Activated CD4-positive, alpha-beta T cell treated with anti-CD3 and anti-CD28 coated beads, Interleukin-2, amount 50 U/mL, for 4 hours (primary cell): ENCODE measurements at regions not wholly inside any gene's neighbourhood (a gene's known extent, or its start where the extent isn't known, plus 50 kb on each side); places are given as distances from the start of the nearest gene placed in this dataset.

Experiments
- DNase-seq, 2 experiments: peaks; one replicate each; pipeline ENCODE4 v3.0.0-alpha.2; 2020

GRCh38 chr14:98944989-98945388, 327.0 kb downstream of the BCL11B start:
- DNase-seq = no peak

GRCh38 chr14:98945611-98946570, 326.1 kb downstream of the BCL11B start:
- no peak for DNase-seq

GRCh38 chr14:98946940-98947339, 325.1 kb downstream of the BCL11B start:
- no peak for DNase-seq

GRCh38 chr14:98947911-98948595, 323.9 kb downstream of the BCL11B start:
- no peak for DNase-seq

DNA sequence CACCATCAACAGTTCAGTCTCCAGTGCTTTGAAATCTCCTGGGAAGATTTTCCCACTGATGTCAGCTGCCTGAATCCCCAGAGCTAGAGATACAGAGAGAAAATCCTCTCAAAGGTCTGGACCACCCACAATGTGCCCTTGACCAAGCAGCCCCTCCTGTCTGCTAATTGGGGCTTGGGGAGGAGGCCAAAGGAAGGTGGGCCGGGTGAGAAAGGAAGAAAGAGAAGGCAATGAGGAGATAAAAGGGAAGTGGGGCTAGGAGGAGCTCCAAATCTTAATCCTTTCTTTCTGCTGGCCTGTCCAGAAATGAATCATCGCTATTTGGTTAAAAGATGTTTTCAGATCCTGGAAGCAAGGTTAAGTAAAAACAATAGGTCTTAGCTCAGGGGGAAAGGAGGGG, 322.9 kb downstream of the BCL11B start:
- DNase-seq = no peak

GRCh38 chr14:98949481-98950135, 322.4 kb downstream of the BCL11B start:
- DNase-seq = no peak

- no peak for DNase-seq
Measured at GRCh38 chr14:98950353-98950895, 321.6 kb downstream of the BCL11B start.

DNA sequence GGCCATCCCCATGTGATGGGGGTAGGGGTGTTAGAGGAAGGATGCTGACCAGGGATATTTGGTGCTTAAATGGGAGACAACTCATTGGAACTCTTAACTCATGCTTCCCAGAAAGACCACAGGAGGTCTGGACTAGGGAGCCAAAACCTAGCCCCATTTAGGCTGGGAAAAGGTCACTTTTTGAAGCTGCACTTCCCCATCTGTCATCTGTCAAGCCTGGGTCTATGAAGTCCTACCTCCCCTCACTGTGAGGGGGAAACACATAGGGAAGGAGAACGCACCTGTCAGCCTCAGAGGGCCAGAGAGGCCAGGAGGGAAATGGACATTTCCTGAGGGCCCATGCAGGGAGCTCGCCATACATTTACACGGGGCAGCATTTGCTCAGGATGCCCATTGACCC, 321.0 kb downstream of the BCL11B start:
- no peak for DNase-seq

DNA sequence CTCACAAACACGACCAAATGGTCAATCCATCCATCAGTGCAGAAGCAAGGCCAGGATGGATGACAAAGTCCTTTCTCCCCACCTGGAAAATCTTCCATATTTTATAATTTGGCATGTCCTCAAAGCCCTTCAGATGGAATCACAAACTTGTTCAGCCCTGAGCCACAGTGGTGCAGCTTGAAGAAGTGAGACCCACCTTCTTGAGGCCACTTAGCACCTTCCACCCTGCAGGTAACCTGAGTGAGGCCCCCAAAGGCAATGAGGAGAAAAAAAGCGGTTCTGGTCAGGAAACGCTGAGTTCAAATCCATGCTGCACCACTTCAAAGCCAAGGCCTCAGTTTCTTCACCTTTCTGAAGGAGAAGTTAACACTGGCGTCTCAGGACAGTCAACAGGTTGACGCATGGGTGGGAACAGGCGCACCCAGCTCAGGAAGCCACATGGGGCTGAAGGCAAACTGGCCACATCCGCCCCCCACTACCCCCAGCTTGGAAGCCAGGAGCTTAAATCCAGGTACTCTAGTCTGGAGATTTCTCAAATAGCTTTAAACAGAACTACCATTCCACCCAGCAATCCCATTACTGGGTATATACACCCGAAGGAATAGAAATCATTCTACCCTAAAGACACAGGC, 320.4 kb downstream of the BCL11B start:
- DNase-seq = no peak

DNA sequence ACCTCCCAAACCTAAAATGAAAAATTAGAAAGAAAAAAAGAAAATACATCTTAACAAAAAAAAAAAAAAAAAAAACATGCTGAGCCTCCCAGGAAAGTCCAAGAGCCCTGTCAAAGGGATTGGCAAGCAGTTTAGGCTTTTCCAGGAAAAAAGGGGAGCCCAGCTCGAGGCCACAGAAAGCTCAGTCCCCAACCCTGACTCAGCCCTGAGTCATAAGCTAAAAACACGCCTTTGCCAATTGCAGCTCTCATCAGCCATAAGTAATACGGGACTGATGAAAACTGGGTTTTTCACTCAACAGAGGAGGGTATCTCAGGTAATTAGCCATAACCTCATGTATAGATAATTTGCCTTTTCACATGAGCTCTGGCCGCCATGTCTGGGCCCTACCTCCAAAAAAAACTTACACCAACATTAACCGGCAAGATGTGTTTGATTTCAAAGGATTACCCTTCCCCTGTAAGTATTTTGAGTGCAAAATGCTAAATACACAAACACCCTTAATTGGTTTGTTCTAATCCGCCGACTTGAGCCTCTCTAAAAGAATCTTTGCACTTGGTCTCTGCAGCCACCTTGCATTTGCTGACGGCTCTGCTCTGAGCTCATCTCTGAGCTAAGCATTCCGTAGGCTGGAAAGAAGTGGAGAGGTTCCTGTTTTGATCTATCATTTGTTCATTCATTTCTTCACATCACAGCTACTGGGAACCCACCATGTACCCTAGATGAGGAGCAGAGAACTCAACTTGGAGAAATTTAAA, 319.2 kb downstream of the BCL11B start:
- no peak for DNase-seq

DNA sequence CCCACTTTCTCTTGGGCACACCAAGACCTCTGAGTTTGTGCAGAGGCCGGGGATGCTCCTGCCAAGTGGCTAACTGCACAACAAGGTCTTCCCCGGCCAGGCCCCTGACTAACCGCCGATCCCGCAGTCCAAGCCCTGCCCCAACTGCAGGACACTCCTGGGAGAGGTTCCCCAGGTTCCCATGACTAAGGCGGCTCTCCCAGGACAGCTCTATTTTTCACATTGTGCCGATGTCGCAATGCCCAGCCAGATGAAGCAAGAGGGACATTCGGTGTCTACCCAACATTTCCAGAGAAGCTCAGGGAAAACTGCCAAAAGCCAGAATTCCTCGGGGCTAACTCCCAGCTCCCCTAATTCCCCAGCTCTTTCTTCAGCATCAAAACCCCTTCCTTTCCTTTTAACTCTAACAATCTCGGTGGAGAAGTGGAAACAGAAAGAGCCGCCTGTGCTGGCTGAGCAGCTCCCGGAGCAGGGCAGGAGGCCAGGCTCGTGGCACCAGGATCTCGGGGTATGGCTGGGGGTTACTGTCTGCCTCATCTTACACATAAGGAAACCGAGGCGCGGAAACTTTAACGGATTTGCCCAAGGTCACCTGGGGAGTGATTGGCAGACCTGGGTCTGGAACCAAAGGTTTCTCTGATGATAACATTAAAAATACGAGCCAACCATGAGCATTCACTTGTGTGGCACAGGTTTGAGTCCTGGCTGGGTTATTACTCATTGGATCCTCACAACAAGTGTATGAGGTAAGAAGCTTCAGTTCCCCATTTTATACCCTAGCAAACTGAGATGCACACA, 318.2 kb downstream of the BCL11B start:
- DNase-seq = no peak

- DNase-seq = no peak
Measured at GRCh38 chr14:98954349-98955000, 317.5 kb downstream of the BCL11B start.

GRCh38 chr14:98955036-98955740, 316.8 kb downstream of the BCL11B start:
- DNase-seq = no peak

DNA sequence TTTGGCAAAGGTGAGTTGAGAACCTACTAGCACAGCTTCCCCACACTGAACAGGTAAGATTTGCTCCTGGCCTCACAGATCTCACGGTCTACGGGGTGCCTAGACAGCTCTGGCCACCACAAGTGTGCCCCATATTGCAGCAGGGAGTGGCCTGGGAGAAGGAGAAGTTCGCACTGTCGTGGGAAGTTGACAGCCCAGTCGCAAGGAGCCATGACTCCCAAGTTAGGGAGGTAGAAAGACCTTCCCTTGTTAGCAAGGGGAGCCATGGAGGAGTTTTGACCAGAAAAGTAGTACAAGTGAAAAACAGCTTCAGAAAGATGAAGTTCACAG, 316.3 kb downstream of the BCL11B start:
- no peak for DNase-seq

DNA sequence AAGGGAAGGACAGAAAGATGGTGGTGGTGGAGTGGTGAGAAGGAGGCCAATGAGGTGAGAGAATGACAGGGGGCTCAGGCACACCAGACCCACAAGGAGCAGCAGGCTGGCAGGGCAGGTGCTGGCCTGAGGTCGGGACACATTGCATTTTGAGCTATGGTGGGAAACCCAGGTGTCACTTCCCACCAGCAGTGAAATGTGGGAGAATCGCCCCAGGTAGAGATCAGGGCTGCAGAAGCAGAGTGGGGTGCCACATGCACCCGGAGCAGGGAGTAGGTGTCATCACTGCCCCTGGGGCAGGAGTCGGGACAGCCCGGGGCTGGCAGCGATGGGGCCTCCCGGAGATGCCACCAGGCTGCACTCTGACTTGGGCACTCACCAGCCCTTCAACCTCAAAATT, 315.8 kb downstream of the BCL11B start:
- DNase-seq = no peak

DNA sequence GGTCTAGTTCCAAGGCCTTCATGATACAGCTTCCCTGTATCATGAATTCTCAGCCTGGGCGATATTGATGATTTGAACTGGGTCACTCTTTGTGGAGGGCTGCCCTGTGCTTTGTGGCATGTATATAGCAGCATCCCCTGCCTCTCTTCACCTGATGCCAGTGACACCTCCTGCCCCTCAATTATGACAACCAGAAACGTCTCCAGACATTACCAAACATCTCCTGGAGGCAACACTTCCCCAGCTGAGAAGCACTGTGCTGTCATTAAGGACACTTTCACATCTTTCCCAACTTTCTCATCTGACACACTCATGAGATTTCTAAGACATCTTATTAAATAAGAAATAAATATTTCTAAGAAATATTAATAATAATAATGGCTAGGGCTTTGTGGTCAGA, 315.3 kb downstream of the BCL11B start:
- DNase-seq = no peak

- no peak for DNase-seq
Measured at GRCh38 chr14:98957211-98958047, 314.6 kb downstream of the BCL11B start.

GRCh38 chr14:98958048-98958631, 313.9 kb downstream of the BCL11B start:
- no peak for DNase-seq

GRCh38 chr14:98958632-98959031, 313.4 kb downstream of the BCL11B start:
- no peak for DNase-seq
